ENCODE measurements at regions not wholly inside any gene's neighbourhood (a gene's known extent, or its start where the extent isn't known, plus 50 kb on each side); places are given as distances from the start of the nearest gene placed in this dataset.

DNA sequence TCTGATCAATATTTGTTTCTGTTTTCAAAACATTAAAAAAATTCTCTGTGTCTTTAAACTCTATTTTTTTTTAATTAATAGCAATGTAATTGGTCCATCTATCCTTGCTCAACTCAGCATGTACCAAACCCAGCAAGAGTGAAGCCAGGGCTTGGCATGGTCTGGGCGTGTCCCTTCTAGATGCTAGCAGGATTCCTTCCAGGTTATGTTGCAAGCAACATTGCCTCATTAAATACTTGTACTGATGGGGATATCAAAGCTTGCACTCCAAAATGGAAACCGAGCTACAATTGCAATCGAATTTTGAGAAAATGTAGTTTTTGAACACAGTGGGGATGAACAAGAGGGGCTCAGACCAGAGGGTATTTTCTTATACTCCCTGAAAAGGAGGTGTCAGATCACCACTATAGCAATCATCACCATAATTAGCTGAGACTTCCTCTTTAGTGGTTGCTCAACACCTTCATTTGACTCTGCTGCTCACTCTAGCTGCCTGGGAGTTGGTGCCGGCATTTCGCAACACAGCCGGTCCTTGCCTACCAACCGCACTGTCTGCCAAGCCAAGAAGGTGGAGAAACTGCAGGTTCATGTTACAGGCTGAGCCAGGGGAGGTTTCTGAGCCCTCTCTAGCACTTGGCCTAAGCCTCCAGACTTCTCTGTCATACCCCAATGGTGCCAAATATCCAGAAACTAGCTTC, 67.8 kb upstream of the RALGAPA2 start:
- no peak for TF ChIP-seq POLR2AphosphoS5 (IDR thresholded peaks at IDR 0.05; ENCODE audit: low read depth, low read length)
- no peak for TF ChIP-seq SIN3A (IDR thresholded peaks at IDR 0.05; ENCODE audit: borderline replicate concordance, insufficient read depth, low read length)
- TF ChIP-seq, protein P1, sequence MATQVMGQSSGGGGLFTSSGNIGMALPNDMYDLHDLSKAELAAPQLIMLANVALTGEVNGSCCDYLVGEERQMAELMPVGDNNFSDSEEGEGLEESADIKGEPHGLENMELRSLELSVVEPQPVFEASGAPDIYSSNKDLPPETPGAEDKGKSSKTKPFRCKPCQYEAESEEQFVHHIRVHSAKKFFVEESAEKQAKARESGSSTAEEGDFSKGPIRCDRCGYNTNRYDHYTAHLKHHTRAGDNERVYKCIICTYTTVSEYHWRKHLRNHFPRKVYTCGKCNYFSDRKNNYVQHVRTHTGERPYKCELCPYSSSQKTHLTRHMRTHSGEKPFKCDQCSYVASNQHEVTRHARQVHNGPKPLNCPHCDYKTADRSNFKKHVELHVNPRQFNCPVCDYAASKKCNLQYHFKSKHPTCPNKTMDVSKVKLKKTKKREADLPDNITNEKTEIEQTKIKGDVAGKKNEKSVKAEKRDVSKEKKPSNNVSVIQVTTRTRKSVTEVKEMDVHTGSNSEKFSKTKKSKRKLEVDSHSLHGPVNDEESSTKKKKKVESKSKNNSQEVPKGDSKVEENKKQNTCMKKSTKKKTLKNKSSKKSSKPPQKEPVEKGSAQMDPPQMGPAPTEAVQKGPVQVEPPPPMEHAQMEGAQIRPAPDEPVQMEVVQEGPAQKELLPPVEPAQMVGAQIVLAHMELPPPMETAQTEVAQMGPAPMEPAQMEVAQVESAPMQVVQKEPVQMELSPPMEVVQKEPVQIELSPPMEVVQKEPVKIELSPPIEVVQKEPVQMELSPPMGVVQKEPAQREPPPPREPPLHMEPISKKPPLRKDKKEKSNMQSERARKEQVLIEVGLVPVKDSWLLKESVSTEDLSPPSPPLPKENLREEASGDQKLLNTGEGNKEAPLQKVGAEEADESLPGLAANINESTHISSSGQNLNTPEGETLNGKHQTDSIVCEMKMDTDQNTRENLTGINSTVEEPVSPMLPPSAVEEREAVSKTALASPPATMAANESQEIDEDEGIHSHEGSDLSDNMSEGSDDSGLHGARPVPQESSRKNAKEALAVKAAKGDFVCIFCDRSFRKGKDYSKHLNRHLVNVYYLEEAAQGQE (IDR thresholded peaks at IDR 0.05; ENCODE audit: insufficient read depth in 1 of 2, low read depth in 2 of 2, low read length in 2 of 2) = no peak
- TF ChIP-seq FOXP2 (optimal IDR thresholded peaks at IDR 0.05; ENCODE audit: borderline replicate concordance, extremely low read depth, extremely low read length, insufficient read depth) = no peak
- TF ChIP-seq TAF1 (IDR thresholded peaks at IDR 0.05; ENCODE audit: borderline replicate concordance, insufficient read depth, low read length) = no peak

DNA sequence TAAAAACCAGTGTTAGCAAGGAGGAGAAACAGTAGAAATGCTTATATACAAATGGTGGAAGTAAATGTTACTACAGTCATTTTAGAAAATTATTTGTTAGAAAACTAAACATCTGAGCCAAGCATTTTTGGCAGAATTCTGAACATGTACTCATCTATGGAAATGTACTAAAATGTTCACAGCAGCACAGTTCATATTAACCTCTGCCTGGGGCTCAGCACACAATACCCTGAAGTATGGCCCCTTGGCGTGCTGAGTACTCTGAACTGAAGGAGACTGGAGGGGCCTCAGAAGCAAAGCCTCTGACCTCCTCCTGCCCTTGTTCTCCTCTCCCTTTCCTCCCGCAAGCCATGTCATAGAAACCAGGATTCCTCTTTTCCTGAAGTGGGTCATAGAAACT, 66.2 kb upstream of the RALGAPA2 start:
- TF ChIP-seq SIN3A (IDR thresholded peaks at IDR 0.05; ENCODE audit: borderline replicate concordance, insufficient read depth, low read length) (no peak), FOXP2 (optimal IDR thresholded peaks at IDR 0.05; ENCODE audit: borderline replicate concordance, extremely low read depth, extremely low read length, insufficient read depth) (no peak), TAF1 (IDR thresholded peaks at IDR 0.05; ENCODE audit: borderline replicate concordance, insufficient read depth, low read length) (no peak), POLR2AphosphoS5 (IDR thresholded peaks at IDR 0.05; ENCODE audit: low read depth, low read length) (no peak)
- TF ChIP-seq, protein P1 (IDR thresholded peaks at IDR 0.05; ENCODE audit: insufficient read depth in 1 of 2, low read depth in 2 of 2, low read length in 2 of 2) = no peak

DNA sequence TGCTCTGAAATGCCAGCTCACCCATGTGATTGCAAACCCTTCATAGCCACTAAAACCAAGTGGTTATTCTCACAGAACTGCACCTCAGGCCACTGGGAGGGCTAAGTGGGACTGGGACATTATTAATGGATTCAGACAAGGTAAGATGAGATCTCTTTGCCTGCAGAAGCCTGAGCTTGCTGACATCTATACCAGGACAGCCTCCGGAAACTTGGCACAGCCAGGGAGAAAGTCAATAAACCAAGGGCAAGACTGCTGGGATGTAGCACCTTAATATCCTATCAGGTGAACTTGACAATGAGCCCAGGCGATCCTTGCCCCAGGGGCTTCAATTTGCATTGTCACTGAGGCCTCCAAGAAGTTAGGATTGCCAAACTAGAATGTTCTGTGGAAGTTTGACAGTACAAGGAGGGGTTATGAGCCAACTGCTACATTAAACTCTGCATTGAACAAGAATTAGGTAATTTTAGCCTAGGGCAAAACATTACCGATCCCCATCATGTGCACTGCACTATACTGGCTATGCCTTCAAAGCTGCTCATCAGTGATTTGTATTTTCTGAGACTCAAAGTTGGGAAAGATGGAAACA, 60.1 kb upstream of the RALGAPA2 start:
- TF ChIP-seq FOXP2 (optimal IDR thresholded peaks at IDR 0.05; ENCODE audit: borderline replicate concordance, extremely low read depth, extremely low read length, insufficient read depth) (no peak), SIN3A (IDR thresholded peaks at IDR 0.05; ENCODE audit: borderline replicate concordance, insufficient read depth, low read length) (no peak), POLR2AphosphoS5 (IDR thresholded peaks at IDR 0.05; ENCODE audit: low read depth, low read length) (no peak), TAF1 (IDR thresholded peaks at IDR 0.05; ENCODE audit: borderline replicate concordance, insufficient read depth, low read length) (no peak)
- TF ChIP-seq, protein P1 (IDR thresholded peaks at IDR 0.05; ENCODE audit: insufficient read depth in 1 of 2, low read depth in 2 of 2, low read length in 2 of 2) = no peak

DNA sequence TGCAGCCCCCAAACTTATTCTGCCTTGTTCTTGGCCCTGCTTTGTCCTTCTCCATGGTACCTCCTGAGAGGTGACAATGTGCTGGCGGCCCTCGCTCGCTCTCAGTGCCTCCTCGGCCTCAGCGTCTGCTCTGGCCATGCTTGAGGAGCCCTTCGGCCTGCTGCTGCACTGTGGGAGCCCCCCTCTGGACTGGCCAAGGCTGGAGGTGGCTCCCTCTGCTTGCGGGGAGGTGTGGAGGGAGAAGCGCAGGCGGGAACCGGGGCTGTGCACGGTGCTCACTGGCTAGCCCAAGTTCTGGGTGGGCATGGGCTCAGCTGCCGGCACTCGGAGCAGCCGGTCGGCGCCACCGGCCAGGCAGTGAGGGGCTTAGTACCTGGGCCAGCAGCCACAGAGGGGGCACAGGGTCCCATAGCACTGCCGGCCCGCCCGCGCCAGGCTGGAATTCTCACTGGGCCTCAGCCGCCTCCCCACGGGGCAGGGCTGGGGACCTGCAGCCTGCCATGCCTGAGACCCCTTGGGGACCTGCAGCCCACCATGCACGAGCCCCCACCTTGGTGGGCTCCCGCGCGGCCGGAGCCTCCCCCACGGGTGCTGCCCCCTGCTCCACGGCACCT, 55.9 kb upstream of the RALGAPA2 start:
- TF ChIP-seq, protein P1 (IDR thresholded peaks at IDR 0.05; ENCODE audit: insufficient read depth in 1 of 2, low read depth in 2 of 2, low read length in 2 of 2) = no peak
- TF ChIP-seq FOXP2 (optimal IDR thresholded peaks at IDR 0.05; ENCODE audit: borderline replicate concordance, extremely low read depth, extremely low read length, insufficient read depth) (no peak), TAF1 (IDR thresholded peaks at IDR 0.05; ENCODE audit: borderline replicate concordance, insufficient read depth, low read length) (no peak), SIN3A (IDR thresholded peaks at IDR 0.05; ENCODE audit: borderline replicate concordance, insufficient read depth, low read length) (no peak), POLR2AphosphoS5 (IDR thresholded peaks at IDR 0.05; ENCODE audit: low read depth, low read length) (no peak)
